ENCODE measurements at regions not wholly inside any gene's neighbourhood (a gene's known extent, or its start where the extent isn't known, plus 50 kb on each side); places are given as distances from the start of the nearest gene placed in this dataset.

DNA sequence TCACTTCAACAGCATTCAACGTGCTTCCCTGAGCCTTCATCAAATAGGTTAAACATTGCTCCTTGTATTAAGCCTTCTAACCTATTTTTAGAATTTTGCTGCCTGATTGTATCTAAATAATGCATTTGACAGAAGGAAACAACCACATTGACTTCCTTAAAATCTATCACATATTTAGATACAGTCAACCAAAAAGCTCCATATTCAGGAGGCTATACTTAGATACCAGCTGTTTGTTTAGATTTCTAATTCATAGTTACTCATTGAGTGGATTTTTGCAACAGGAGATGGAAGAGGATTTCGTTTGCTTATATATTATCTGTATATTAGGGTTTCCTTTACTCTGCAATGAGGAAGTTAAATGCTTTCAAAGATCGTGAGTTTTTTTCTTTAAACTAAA is 241.1 kb upstream of the PPP1R2C start:
- no peak for DNase-seq

DNA sequence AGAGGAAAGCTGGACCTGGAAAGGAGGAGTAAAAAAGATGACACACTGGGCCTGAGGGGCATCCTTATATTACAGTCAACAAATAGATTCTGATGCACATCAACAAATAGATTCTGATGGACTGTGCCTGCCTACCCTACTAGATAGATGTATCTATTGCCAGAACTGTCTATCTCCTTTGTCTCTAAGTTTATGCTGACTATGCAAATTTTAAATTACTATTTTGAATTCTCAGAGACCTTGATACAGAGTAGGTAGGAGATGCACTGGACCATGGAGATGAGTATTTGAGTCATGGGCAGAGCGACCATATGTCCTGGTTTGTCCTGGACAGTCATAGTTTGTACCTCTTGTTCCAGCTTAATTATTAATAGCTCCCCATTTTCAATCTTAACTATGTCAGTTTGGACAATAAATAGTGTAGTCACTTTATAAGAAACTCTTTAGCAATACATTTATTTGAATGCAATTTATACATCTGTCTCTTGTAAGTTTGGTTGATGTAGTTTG is 247.9 kb upstream of the PPP1R2C start:
- no peak for DNase-seq

DNA sequence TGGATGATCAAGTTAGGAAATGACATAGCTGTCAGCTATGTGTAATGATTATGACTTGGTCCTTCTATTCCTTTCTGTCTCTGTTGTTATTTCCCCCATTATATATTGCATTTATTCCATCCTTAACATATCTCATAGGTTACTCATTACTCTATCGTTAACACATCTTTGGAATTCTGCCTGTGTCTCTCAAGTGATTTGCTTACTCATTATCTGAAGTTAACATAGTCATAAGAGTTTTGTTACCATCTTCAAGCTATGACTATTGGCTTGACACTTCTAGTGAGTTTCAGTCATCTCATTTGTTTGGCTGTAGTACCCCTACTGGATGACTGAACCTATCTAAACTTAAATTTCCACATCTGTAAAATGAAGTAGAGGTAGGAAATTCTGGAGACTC is 286.1 kb upstream of the PPP1R2C start:
- no peak for DNase-seq

DNA sequence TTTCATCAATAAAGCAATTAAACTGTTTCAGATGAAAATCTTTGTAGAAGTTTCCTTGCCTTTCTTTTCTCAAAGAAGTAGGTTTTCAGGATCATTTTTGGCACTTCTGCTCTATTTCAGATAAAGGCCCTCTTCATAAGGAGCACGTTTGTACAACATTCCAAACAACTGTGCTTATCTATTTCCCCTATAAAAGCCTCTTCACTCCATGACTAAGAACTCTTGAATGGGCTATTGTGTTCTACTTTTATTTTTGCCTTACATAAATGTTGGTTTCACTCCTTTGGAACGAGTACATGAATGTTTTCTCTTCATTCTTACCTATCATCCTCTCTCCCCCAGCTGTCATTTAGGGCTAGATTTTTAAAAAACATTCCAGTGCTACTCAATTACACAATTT is 288.0 kb upstream of the PPP1R2C start:
- DNase-seq = no peak

GRCh38 chrX:43068639-43069038 is 290.7 kb upstream of the PPP1R2C start:
- DNase-seq = no peak

DNA sequence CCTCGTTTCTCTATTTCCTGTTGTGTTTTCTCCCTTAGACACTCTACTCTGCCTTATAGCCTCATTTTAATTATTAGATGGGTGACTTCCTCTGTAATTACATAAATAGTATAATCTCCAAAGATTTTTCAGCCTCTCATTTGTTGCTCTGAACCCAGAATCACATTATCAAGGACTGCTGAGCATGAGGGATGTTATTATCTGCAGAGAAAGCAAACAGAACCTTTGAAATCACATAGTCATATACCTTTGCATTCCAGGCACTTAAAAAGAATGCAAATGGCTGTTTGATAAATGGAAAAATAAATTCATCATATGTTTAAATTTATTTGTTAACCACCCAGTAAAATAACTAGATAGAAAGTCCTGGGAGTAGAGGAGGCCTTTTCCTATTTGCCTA is 305.1 kb upstream of the PPP1R2C start:
- no peak for DNase-seq

DNA sequence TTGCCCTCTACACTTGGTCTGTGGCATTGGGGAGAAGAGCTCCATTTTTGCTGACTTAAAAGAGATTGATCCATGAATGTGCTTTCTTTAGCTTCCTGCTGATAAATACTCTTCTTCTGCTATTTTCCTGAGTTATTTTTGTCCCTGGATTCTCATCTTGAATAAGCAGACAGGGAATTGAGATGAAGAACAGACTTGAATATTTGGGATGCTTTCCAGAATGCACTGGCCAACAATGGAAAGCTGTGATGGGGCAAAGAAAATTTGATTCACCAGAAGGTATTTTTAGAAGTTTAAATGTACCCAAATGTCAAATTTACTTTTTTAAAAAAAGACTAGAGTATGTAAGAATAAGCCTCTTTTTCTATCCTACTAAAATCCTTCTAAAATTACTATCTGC is 309.9 kb upstream of the PPP1R2C start:
- DNase-seq = no peak

DNA sequence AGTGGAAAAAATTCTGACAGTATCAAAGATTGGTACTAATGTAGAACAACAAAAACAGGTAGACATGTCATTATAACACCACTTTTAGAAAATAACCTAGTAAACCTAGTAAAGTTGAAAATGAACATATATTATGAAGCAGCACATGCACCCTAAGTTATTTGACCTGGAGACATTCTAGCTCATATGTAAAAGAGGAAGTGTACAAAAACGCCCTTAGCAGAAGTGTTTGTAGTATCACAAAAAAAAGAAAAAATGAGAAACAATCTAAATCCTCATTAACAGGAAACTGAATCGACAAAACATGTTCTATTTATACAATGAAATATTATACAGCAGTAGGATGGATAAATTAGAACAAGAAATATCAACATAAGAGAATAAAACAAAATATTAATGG is 318.9 kb upstream of the PPP1R2C start:
- no peak for DNase-seq

DNA sequence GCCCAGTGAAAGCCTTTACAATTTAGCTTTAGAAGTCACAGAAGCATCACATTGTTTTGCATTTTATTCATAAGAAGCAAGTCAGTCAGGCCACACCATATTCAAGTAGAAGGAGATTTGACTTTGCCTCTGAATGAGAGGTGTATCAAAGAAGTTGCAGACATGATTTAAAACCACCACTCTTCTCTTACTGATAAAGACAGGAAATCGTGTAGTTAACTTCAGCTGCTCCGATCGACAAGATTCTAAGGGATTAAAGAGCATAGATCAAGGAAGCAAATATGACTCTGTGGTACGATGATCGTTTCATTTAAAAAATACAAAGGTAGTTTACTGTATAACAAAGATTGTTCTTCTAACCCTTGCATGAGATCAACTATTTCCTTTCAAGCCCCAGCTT is 328.0 kb upstream of the PPP1R2C start:
- DNase-seq = no peak

DNA sequence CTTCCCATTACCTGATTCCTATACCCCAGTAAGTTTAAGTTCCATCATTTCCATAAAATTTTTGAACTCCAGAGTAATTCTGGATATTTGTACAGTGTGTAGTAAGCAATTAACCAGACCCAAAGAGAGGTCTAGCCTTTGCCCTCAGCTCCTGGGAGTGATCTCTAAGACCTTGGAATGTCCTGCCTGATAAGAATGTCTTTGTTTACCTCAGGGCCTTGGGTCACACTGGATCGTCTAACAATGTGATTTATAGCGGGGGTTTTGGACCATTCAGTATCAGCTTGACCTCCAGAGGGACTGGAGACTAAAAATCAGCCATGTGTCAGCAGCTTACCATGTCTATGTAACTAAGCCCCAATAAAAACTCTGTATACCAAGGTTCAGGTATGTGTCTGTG is 330.9 kb upstream of the PPP1R2C start:
- no peak for DNase-seq

GRCh38 chrX:43121637-43122036 is 343.7 kb upstream of the PPP1R2C start:
- no peak for DNase-seq

DNA sequence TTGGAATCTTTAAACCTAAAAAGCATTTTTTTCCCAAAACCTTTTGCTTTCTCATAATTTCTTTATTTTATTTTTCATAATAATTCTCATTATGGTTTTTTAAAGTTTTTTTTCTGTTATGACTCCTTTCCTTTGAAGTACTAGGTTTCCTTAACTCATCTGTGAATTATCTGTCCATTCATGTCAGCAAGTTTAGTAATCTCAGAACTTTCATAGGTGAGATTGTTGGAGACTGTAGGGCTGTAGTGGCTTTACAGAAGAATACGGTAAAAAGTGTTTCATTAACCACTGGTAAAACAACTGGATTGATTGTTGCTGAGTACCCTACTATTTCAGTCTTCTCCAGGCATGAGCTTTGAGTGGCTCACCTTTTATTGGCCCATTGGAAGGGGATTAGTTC is 361.7 kb upstream of the PPP1R2C start:
- no peak for DNase-seq

GRCh38 chrX:43140582-43140981 is 362.6 kb upstream of the PPP1R2C start:
- no peak for DNase-seq

- DNase-seq = no peak
Measured at GRCh38 chrX:43141885-43142284, 363.9 kb upstream of the PPP1R2C start.

- DNase-seq = no peak
Measured at GRCh38 chrX:43148305-43148704, 370.3 kb upstream of the PPP1R2C start.

- peak; percentile 1 for DNase-seq
Measured at GRCh38 chrX:43165343-43165920, 387.5 kb upstream of the PPP1R2C start.

GRCh38 chrX:43166874-43167273 is 388.9 kb upstream of the PPP1R2C start:
- no peak for DNase-seq

DNA sequence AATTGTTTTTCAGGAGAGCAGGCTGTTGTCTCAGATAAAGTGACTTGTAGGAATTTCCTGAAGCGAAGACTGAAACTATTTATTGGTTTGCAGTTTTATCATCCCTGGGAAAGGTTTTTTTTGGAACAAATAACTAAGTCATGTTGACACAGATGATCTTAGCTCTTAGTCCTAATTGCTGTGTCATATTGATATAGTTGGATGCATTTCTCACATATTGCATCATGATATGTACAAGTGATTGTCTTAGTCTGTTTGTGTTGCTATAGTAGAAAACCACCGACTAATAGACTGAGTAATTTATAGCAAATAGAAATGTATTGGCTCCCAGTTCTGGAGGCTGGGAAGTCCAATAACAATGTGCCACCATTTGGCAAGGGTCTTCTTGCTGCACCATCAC is 397.5 kb upstream of the PPP1R2C start:
- DNase-seq = no peak

- DNase-seq = no peak
Measured at GRCh38 chrX:43176686-43177085, 398.7 kb upstream of the PPP1R2C start.

GRCh38 chrX:43188296-43188695 is 410.3 kb upstream of the PPP1R2C start:
- no peak for DNase-seq

DNA sequence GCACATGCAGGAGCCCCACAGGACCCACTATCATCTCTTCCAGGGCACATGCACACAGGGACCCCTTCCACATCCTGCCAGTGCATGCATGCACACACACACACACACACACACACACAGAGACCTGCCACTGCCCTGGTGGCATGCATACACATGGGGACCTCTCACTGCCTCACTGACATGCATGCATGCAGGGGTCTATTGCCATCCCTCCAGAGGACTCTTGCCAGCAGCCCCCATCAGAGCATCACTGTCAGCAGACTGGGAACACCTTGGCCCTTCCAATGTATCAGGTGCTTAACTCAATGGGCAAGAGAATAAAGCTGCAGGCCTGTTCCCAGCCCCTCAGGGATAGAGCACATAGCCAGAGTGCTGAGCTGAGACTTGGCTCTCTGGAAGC is 433.6 kb upstream of the PPP1R2C start:
- no peak for DNase-seq

- no peak for DNase-seq
Measured at GRCh38 chrX:43218198-43218597, 437.9 kb upstream of the MAOA start.

DNA sequence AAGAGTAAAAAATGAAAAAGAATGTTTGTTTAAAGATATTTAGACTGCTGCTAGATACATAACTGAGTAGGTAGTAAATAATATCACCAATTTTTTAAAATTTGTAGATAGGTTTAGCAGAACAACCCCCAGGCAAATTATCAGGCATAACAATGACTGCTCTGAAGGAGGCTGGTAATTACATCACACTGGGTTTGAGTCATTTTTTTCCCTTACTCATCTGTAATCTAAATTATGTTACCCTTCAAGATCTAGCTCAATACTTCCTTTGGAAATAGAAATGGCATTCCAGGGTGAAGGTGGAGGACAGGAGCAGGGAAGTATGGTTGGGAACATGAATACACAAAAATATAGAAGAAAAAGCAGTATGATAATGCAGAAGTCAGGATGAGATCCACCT is 431.6 kb upstream of the MAOA start:
- DNase-seq = no peak

DNA sequence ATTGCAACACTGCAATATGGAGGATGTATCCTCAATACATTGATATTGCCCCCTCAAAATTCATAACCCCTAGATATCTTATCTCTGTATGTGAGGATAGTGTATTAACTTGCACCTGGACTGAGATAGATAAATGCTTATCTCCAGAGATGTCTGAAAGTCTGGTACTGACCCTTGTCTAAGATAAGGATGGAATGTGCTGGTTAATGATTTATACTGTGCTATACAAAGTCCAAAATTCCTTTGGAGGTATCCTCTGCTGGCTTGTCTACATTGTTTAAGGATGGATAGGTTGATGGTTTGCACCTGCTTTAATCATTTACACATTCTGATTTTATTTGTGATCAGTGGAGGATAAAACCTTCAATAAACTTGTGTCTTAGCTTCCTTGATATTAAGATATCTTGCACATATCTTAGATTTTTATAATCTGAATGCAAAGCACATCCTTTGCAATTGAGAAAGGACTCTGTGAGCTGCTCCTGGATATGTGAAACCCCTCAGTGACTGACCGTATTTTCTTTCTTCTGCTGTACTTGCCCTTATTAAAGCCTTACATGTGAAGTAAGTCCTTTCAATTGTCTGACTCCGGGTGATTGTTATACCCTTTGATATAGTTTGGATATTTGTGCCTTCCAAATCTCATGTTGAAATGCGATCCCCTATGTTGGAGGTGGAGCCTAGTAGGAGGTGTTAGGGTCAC is 430.3 kb upstream of the MAOA start:
- DNase-seq = no peak

DNA sequence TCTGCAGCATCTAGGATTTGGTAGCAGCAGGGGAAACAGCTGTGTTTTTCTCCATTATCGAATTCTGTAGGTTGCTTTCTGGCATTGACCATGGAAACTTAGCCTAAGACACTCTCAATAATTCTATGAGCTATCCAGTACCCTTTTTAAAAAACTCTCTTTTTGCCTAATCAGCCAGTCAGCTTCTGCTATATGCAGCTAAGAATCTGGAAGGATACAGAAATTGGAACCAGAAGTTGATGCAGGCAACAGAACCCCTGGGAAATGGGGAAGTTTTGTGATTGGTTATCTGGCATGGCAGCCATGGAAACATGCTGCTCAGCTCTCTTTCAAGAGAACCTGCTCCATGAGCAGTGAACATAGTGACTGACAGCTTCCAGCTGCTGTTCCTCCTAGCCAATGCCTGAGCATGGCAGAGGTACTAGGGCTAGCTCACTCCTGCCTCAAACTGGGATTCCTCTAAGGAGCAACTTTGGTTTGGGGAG is 417.6 kb upstream of the MAOA start:
- no peak for DNase-seq

All from stimulated activated CD4-positive, alpha-beta T cell treated with anti-CD3 and anti-CD28 coated beads, Interleukin-4, amount 100 ng/mL, for 4 hours (primary cell).